H9 (cell line): ENCODE measurements at regions not wholly inside any gene's neighbourhood (a gene's known extent, or its start where the extent isn't known, plus 50 kb on each side); places are given as distances from the start of the nearest gene placed in this dataset.

Experiments
- DNase-seq: peaks from one replicate; pipeline ENCODE4 v3.0.0-alpha.2; 2017
- H2AFZ ChIP-seq: one replicate; pipeline ENCODE4 v1.6.1; 2013; ENCODE audit warnings: mild to moderate bottlenecking, low read length, control low read depth, moderate library complexity
- H2AK5ac ChIP-seq: 2 replicates; pipeline ENCODE4 v1.6.1; 2013; ENCODE audit warnings: low read length, control low read depth, mixed read lengths; ENCODE audit not compliant: insufficient read length
- H2BK120ac ChIP-seq: one replicate; pipeline ENCODE4 v1.6.1; 2013; ENCODE audit warnings: low read depth, mild to moderate bottlenecking, low read length, control low read depth, inconsistent platforms; ENCODE audit not compliant: poor library complexity, severe bottlenecking
- H2BK12ac ChIP-seq: 2 replicates; pipeline ENCODE4 v1.6.1; 2013; ENCODE audit warnings: low read length, control low read depth, mixed read lengths, low read depth; ENCODE audit not compliant: insufficient read length
- H2BK15ac ChIP-seq: 2 replicates; pipeline ENCODE4 v1.6.1; 2013; ENCODE audit warnings: low read depth, low read length, control low read depth
- H2BK20ac ChIP-seq: one replicate; pipeline ENCODE4 v1.6.1; 2013; ENCODE audit warnings: low read depth, mild to moderate bottlenecking, low read length, control low read depth, inconsistent platforms; ENCODE audit not compliant: poor library complexity, severe bottlenecking
- H2BK5ac ChIP-seq: 2 replicates; pipeline ENCODE4 v1.6.1; 2013; ENCODE audit warnings: low read length, control low read depth, mixed read lengths; ENCODE audit not compliant: insufficient read length
- H3K14ac ChIP-seq: 2 replicates; pipeline ENCODE4 v1.6.1; 2013; ENCODE audit warnings: low read length, control low read depth; ENCODE audit not compliant: insufficient read depth
- H3K18ac ChIP-seq: 2 replicates; pipeline ENCODE4 v1.6.1; 2013; ENCODE audit warnings: low read depth, mild to moderate bottlenecking, mixed read lengths, low read length, control low read depth; ENCODE audit not compliant: insufficient read length
- H3K23ac ChIP-seq: 2 replicates; pipeline ENCODE4 v1.6.1; 2013; ENCODE audit warnings: low read length, control low read depth, mixed read lengths, low read depth; ENCODE audit not compliant: insufficient read length
- H3K23me2 ChIP-seq: 2 replicates; pipeline ENCODE4 v1.6.1; 2013; ENCODE audit warnings: low read depth, mild to moderate bottlenecking, mixed read lengths, low read length, control low read depth; ENCODE audit not compliant: insufficient read length, poor library complexity, severe bottlenecking
- H3K27ac ChIP-seq: 2 replicates; pipeline ENCODE4 v1.5.1; 2013; ENCODE audit warnings: low read length, control low read depth, mixed read lengths, low read depth; ENCODE audit not compliant: insufficient read length
- H3K27me3 ChIP-seq: 2 replicates; pipeline ENCODE4 v1.6.1; 2013; ENCODE audit warnings: low read length, control low read depth, inconsistent platforms; ENCODE audit not compliant: insufficient read depth
- H3K4ac ChIP-seq: 2 replicates; pipeline ENCODE4 v1.6.1; 2013; ENCODE audit warnings: low read depth, mild to moderate bottlenecking, control low read depth, inconsistent platforms, low read length, moderate library complexity
- H3K4me1 ChIP-seq: 2 replicates; pipeline ENCODE4 v1.6.1; 2013; ENCODE audit warnings: low read length, control low read depth, inconsistent platforms; ENCODE audit not compliant: insufficient read depth
- H3K4me2 ChIP-seq: 2 replicates; pipeline ENCODE4 v1.6.1; 2013; ENCODE audit warnings: low read length, control low read depth, mixed read lengths; ENCODE audit not compliant: insufficient read length, insufficient read depth
- H3K56ac ChIP-seq: 2 replicates; pipeline ENCODE4 v1.6.1; 2013; ENCODE audit warnings: low read depth, mild to moderate bottlenecking, mixed read lengths, low read length, control low read depth; ENCODE audit not compliant: insufficient read length
- H3K79me1 ChIP-seq: 2 replicates; pipeline ENCODE4 v1.6.1; 2013; ENCODE audit warnings: low read depth, mild to moderate bottlenecking, moderate library complexity, low read length, control low read depth, inconsistent platforms; ENCODE audit not compliant: insufficient read depth, poor library complexity, severe bottlenecking
- H3K79me2 ChIP-seq: 2 replicates; pipeline ENCODE4 v1.6.1; 2013; ENCODE audit warnings: low read length, control low read depth, inconsistent platforms; ENCODE audit not compliant: insufficient read depth
- H3K9ac ChIP-seq: 2 replicates; pipeline ENCODE4 v1.6.1; 2013; ENCODE audit warnings: low read length, control low read depth, mixed read lengths; ENCODE audit not compliant: insufficient read length; ENCODE audit errors: extremely low read depth
- H3K9me3 ChIP-seq: one replicate; pipeline ENCODE4 v1.6.1; 2013; ENCODE audit warnings: low read depth, low read length, inconsistent platforms; ENCODE audit not compliant: control insufficient read depth
- H3T11ph ChIP-seq: one replicate; pipeline ENCODE4 v1.6.1; 2013; ENCODE audit warnings: mild to moderate bottlenecking, low read length, control low read depth, inconsistent platforms
- H4K20me1 ChIP-seq: one replicate; pipeline ENCODE4 v1.6.1; 2013; ENCODE audit not compliant: control insufficient read depth, insufficient read length, insufficient read depth
- H4K5ac ChIP-seq: 2 replicates; pipeline ENCODE4 v1.6.1; 2013; ENCODE audit warnings: low read depth, mild to moderate bottlenecking, mixed read lengths, low read length, control low read depth; ENCODE audit not compliant: insufficient read length
- H4K8ac ChIP-seq: replicated peaks from 2 replicates; pipeline ENCODE4 v1.6.1; 2013; ENCODE audit warnings: low read length, control low read depth, mixed read lengths, low read depth; ENCODE audit not compliant: insufficient read length
- H4K91ac ChIP-seq: 2 replicates; pipeline ENCODE4 v1.6.1; 2013; ENCODE audit warnings: low read depth, mild to moderate bottlenecking, moderate library complexity, mixed read lengths, low read length, control low read depth; ENCODE audit not compliant: insufficient read length
- H3K27ac Mint-ChIP-seq, 3 experiments: 2 replicates in 2 of 3; 3 replicates in 1 of 3; pipeline ENCODE4 v1.8.0; 2020 to 2021; ENCODE audit warnings: mixed read lengths in 3 of 3, mild to moderate bottlenecking in 1 of 3, moderate library complexity in 1 of 3
- H3K27me3 Mint-ChIP-seq: 2 replicates; pipeline ENCODE4 v1.8.0; 2021; ENCODE audit warnings: low read depth, mild to moderate bottlenecking, moderate library complexity, mixed read lengths
- H3K36me3 Mint-ChIP-seq, 3 experiments: 2 replicates in 2 of 3; 3 replicates in 1 of 3; pipeline ENCODE4 v1.8.0; 2020 to 2021; ENCODE audit warnings: low read depth in 3 of 3, mixed read lengths in 3 of 3; ENCODE audit not compliant: insufficient read depth in 1 of 3
- H3K4me1 Mint-ChIP-seq, 2 experiments: 2 replicates each; pipeline ENCODE4 v1.8.0; 2020; ENCODE audit warnings: mixed read lengths in 2 of 2
- H3K4me3 Mint-ChIP-seq, 2 experiments: 2 replicates in 1 of 2; 3 replicates in 1 of 2; pipeline ENCODE4 v1.8.0; 2020 to 2021; ENCODE audit warnings: mild to moderate bottlenecking in 2 of 2, mixed read lengths in 2 of 2, moderate library complexity in 1 of 2
- H3K9me3 Mint-ChIP-seq, 2 experiments: 2 replicates in 1 of 2; 3 replicates in 1 of 2; pipeline ENCODE4 v1.8.0; 2020; ENCODE audit warnings: mild to moderate bottlenecking in 2 of 2, mixed read lengths in 2 of 2, moderate library complexity in 1 of 2
- whole genome bisulfite sequencing: extraction: QIAGEN DNeasy Blood & Tissue Kit; methylation state at CpG from one replicate; pipeline ENCODE4 v1.1.7; 2013; ENCODE audit warnings: missing lambda C conversion rate, low lambda C conversion rate, mixed read lengths; ENCODE audit not compliant: insufficient read length; ENCODE audit errors: extremely low coverage; 5-methylcytosine and 5-hydroxymethylcytosine counted together
- TF ChIP-seq, protein P1 (sequence below): fragments of 200-600 bp; sonication (generic); conservative IDR thresholded peaks from 3 replicates; pipeline ENCODE4 v1.8.0; 2021; ENCODE audit warnings: antibody characterized with exemption, mild to moderate bottlenecking

DNA sequence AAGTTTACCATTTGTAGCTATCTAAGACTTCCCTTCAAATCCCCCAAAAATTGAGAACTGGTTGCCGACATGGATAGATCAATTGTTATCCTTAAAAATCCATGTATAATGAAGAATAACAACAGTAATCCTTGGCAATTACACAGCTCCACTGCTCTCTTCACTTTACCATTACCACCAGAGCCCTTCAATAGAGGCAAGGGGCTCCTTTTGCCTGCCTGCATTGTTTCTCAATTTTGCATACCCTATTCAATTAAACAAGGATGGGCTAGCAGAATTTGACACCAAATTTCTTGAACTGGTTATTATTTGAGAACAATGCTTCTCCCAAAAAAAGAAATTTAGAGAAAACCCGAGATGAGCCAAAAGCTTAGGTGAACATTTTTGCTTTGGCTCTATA, 387.8 kb upstream of the PKN2 start:
- H2BK20ac ChIP-seq: no peak overlapping the region
- H3K27me3 ChIP-seq: no peaks in the 10 kb centered on the region
- H4K8ac ChIP-seq: no peak overlapping the region
- no peak overlapping the region for H2BK15ac ChIP-seq
- H3K4me1 Mint-ChIP-seq: peaks cover 56 to 59% of the 10 kb centered on the region in 2 experiments
- no peaks in the 10 kb centered on the region for H3K9me3 Mint-ChIP-seq
- H3K4me1 ChIP-seq: peaks cover 3% of the 10 kb centered on the region
- H2BK5ac ChIP-seq: no peak overlapping the region
- no peak overlapping the region for H3K4me2 ChIP-seq
- no peak overlapping the region for H3K23ac ChIP-seq
- H3T11ph ChIP-seq: no peak overlapping the region
- no peak overlapping the region for H3K14ac ChIP-seq
- no peak overlapping the region for H3K27ac ChIP-seq
- no peak overlapping the region for H2BK120ac ChIP-seq
- no peaks in the 10 kb centered on the region for H3K79me1 ChIP-seq
- H3K18ac ChIP-seq: no peak overlapping the region
- H3K79me2 ChIP-seq: no peaks in the 10 kb centered on the region
- H3K23me2 ChIP-seq: no peaks in the 10 kb centered on the region
- H3K4ac ChIP-seq: no peak overlapping the region
- no peaks in the 10 kb centered on the region for H4K20me1 ChIP-seq
- H2BK12ac ChIP-seq: no peak overlapping the region
- H4K5ac ChIP-seq: no peak overlapping the region
- no peak overlapping the region for H2AFZ ChIP-seq
- no peak overlapping the region for H3K56ac ChIP-seq
- WGBS: no CpG with 5 or more reads among the region's 2 CpGs
- H4K91ac ChIP-seq: no peak overlapping the region
- no peaks in the 10 kb centered on the region; the same call in 1 of the 2 replicates for H3K27me3 Mint-ChIP-seq
- H3K9ac ChIP-seq: no peak overlapping the region
- TF ChIP-seq, protein P1, sequence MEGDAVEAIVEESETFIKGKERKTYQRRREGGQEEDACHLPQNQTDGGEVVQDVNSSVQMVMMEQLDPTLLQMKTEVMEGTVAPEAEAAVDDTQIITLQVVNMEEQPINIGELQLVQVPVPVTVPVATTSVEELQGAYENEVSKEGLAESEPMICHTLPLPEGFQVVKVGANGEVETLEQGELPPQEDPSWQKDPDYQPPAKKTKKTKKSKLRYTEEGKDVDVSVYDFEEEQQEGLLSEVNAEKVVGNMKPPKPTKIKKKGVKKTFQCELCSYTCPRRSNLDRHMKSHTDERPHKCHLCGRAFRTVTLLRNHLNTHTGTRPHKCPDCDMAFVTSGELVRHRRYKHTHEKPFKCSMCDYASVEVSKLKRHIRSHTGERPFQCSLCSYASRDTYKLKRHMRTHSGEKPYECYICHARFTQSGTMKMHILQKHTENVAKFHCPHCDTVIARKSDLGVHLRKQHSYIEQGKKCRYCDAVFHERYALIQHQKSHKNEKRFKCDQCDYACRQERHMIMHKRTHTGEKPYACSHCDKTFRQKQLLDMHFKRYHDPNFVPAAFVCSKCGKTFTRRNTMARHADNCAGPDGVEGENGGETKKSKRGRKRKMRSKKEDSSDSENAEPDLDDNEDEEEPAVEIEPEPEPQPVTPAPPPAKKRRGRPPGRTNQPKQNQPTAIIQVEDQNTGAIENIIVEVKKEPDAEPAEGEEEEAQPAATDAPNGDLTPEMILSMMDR: no peak
- H3K9me3 ChIP-seq: no peaks in the 10 kb centered on the region
- H3K4me3 Mint-ChIP-seq: no peak overlapping the region
- peak overlapping the region in 1 of 3 experiments; percentile 74; a peak in 2 of 7 replicates for H3K27ac Mint-ChIP-seq
- H2AK5ac ChIP-seq: no peak overlapping the region
- H3K36me3 Mint-ChIP-seq: no peaks in the 10 kb centered on the region; a peak in 1 of 7 replicates
- DNase-seq: no peak
